ENCODE measurements at regions not wholly inside any gene's neighbourhood (a gene's known extent, or its start where the extent isn't known, plus 50 kb on each side); places are given as distances from the start of the nearest gene placed in this dataset.

DNA sequence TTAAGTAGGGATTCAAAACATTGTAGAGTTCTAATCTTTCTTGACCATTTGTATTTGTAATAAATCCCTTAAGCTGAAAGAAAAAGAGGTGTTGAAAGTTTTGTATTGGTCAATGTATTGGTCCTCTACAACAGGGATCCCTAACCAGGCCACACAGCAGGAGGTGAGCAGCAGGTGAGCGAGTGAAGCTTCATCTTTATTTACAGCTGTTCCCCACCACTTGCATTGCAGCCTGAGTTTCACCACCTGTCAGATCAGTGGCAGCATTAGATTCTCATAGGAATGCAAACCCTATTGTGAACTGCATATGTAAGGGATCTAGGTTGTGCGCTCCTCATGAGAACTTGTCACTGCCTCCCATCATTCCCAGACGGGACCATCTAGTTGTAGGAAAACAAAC is 715.7 kb upstream of the NXPH2 start:
- no peak overlapping the region for H2AFZ ChIP-seq (ENCODE audit: low read depth, low read length)
- no peaks in the 10 kb centered on the region for H3K27me3 ChIP-seq (ENCODE audit: low read depth, low read length)
- H3K27ac ChIP-seq (ENCODE audit: low read length): no peak overlapping the region
- TF ChIP-seq, protein P1, sequence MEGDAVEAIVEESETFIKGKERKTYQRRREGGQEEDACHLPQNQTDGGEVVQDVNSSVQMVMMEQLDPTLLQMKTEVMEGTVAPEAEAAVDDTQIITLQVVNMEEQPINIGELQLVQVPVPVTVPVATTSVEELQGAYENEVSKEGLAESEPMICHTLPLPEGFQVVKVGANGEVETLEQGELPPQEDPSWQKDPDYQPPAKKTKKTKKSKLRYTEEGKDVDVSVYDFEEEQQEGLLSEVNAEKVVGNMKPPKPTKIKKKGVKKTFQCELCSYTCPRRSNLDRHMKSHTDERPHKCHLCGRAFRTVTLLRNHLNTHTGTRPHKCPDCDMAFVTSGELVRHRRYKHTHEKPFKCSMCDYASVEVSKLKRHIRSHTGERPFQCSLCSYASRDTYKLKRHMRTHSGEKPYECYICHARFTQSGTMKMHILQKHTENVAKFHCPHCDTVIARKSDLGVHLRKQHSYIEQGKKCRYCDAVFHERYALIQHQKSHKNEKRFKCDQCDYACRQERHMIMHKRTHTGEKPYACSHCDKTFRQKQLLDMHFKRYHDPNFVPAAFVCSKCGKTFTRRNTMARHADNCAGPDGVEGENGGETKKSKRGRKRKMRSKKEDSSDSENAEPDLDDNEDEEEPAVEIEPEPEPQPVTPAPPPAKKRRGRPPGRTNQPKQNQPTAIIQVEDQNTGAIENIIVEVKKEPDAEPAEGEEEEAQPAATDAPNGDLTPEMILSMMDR (IDR thresholded peaks at IDR 0.05; ENCODE audit: low read depth, low read length): no peak
- TF ChIP-seq EZH2phosphoT487 (IDR thresholded peaks at IDR 0.05; ENCODE audit: low read depth): no peak
- H3K4me1 ChIP-seq (ENCODE audit: low read length): no peaks in the 10 kb centered on the region
- H3K36me3 ChIP-seq (replicated peaks; ENCODE audit: low read depth, low read length): no peaks in the 10 kb centered on the region
- no peak overlapping the region for H3K4me2 ChIP-seq (ENCODE audit: low read length)
- no peaks in the 10 kb centered on the region for H3K79me2 ChIP-seq (ENCODE audit: low read length)
- H3K9ac ChIP-seq (ENCODE audit: low read length): no peak overlapping the region
- no peaks in the 10 kb centered on the region for H3K9me3 ChIP-seq (ENCODE audit: insufficient read depth, low read length)
- H3K4me3 ChIP-seq (ENCODE audit: low read length): no peak overlapping the region
- H4K20me1 ChIP-seq (ENCODE audit: insufficient read depth, low read length): no peaks in the 10 kb centered on the region

DNA sequence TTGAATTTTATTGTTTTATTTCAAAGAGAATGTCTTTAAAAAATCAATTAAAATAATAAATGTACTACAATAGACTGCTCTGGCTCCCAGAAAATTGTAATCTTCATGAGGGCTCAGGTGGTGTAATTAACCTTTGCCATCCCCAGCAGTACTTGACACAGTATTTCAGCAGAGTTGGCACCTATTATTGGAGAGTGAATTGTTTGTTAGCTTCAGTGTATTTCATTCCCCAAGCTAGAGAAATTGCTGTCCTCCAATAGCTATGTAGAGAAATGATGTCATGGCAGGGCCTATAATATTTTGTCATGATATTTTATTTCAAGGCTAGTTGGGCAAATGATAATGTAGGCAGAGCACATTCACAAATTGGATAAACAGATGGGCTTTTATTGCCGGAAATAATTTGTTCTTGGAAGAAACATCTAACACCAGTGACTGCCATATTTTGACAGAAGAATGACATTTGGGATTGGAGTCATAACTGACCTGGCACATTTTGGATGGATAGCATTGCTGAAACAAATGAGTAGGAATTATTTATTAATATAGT is 712.0 kb upstream of the NXPH2 start:
- H3K4me1 ChIP-seq (ENCODE audit: low read length): no peaks in the 10 kb centered on the region
- TF ChIP-seq EZH2phosphoT487 (IDR thresholded peaks at IDR 0.05; ENCODE audit: low read depth): no peak
- TF ChIP-seq, protein P1 (IDR thresholded peaks at IDR 0.05; ENCODE audit: low read depth, low read length): no peak
- H3K4me2 ChIP-seq (ENCODE audit: low read length): no peak overlapping the region
- no peak overlapping the region for H3K27ac ChIP-seq (ENCODE audit: low read length)
- H3K9me3 ChIP-seq (ENCODE audit: insufficient read depth, low read length): no peaks in the 10 kb centered on the region
- H3K79me2 ChIP-seq (ENCODE audit: low read length): no peaks in the 10 kb centered on the region
- H4K20me1 ChIP-seq (ENCODE audit: insufficient read depth, low read length): no peaks in the 10 kb centered on the region
- H3K27me3 ChIP-seq (ENCODE audit: low read depth, low read length): no peaks in the 10 kb centered on the region
- no peak overlapping the region for H3K4me3 ChIP-seq (ENCODE audit: low read length)
- H3K36me3 ChIP-seq (replicated peaks; ENCODE audit: low read depth, low read length): no peaks in the 10 kb centered on the region
- no peak overlapping the region for H3K9ac ChIP-seq (ENCODE audit: low read length)
- H2AFZ ChIP-seq (ENCODE audit: low read depth, low read length): no peak overlapping the region

DNA sequence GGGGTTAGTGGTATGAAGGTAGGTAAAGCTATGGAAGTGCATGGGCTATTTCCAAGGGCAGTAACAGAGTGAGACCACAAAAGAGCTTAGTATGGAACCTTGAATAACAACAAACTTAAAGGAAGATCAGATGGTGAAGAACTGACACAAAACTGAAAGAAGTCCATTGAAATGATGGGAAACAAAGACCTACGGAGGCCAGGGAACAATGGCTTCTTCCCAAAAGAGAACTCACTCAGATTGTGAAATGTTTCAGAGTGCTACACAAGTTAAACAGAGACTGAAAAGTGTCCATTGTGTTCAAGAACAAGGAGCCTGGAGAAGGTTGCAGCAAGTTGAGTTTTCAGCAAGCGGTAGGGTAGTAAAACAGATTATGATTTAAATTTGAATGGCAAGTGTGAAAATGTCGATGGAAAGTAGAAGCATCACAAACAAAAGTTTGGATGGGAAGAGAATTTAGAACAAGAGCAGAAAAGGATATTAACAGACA is 700.0 kb upstream of the NXPH2 start:
- Histone ChIP-seq H3K9ac (ENCODE audit: low read length) (no peak overlapping the region), H2AFZ (ENCODE audit: low read depth, low read length) (no peak overlapping the region), H3K79me2 (ENCODE audit: low read length) (no peaks in the 10 kb centered on the region), H3K4me1 (ENCODE audit: low read length) (no peaks in the 10 kb centered on the region), H3K27ac (ENCODE audit: low read length) (no peak overlapping the region), H3K36me3 (replicated peaks; ENCODE audit: low read depth, low read length) (no peaks in the 10 kb centered on the region), H3K4me3 (ENCODE audit: low read length) (no peak overlapping the region), H3K27me3 (ENCODE audit: low read depth, low read length) (no peaks in the 10 kb centered on the region), H3K9me3 (ENCODE audit: insufficient read depth, low read length) (no peaks in the 10 kb centered on the region), H4K20me1 (ENCODE audit: insufficient read depth, low read length) (no peaks in the 10 kb centered on the region), H3K4me2 (ENCODE audit: low read length) (no peak overlapping the region)
- TF ChIP-seq, protein P1 (IDR thresholded peaks at IDR 0.05; ENCODE audit: low read depth, low read length): no peak
- TF ChIP-seq EZH2phosphoT487 (IDR thresholded peaks at IDR 0.05; ENCODE audit: low read depth): no peak

DNA sequence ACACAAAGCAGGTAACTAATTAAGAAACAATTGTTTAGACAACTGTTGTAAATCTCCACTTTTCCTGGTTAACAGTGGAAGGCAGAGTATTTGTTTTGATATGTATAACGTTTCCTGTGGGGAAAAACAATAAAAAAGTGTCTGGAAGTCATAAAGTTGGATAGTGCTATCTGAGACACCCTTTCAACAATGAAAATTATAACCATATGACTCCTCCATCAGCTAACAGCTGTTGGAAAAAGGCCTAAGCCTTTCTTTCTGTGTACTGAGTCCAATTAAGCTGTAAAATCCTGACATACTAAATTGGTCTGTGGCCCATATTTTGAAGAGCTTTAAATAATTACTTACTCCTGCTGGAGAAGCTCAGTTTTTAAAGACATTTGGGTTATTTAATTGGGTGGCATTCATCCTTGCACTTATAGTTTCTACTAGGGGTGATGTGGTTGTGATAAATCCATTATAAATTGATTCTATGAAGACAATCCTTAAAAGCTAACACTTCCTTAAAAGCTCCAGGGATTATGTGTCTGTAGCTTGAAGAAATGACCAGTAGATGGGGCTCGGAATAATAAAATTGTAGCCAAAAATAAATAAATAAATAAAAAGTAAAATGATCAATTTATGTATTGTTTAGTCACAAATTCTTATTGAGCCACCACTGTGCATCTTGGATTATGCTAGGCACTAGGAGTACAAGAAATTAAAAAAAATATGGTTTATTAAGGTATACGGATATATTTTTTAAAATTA is 698.1 kb upstream of the NXPH2 start:
- no peak overlapping the region for H2AFZ ChIP-seq (ENCODE audit: low read depth, low read length)
- H3K27me3 ChIP-seq (ENCODE audit: low read depth, low read length): no peaks in the 10 kb centered on the region
- no peak overlapping the region for H3K9ac ChIP-seq (ENCODE audit: low read length)

More for the DNA sequence above, 698.1 kb upstream of the NXPH2 start:
- Histone ChIP-seq H3K79me2 (ENCODE audit: low read length) (no peaks in the 10 kb centered on the region), H4K20me1 (ENCODE audit: insufficient read depth, low read length) (no peaks in the 10 kb centered on the region), H3K4me2 (ENCODE audit: low read length) (no peak overlapping the region), H3K4me3 (ENCODE audit: low read length) (no peak overlapping the region), H3K27ac (ENCODE audit: low read length) (no peak overlapping the region), H3K9me3 (ENCODE audit: insufficient read depth, low read length) (no peaks in the 10 kb centered on the region), H3K4me1 (ENCODE audit: low read length) (no peaks in the 10 kb centered on the region), H3K36me3 (replicated peaks; ENCODE audit: low read depth, low read length) (no peaks in the 10 kb centered on the region)
- TF ChIP-seq, protein P1 (IDR thresholded peaks at IDR 0.05; ENCODE audit: low read depth, low read length): no peak
- TF ChIP-seq EZH2phosphoT487 (IDR thresholded peaks at IDR 0.05; ENCODE audit: low read depth): no peak

All from OCI-LY3 (cell line).